HCT116 (cell line): ENCODE measurements at regions not wholly inside any gene's neighbourhood (a gene's known extent, or its start where the extent isn't known, plus 50 kb on each side); places are given as distances from the start of the nearest gene placed in this dataset.

Source experiments
- ATAC-seq: fragments of 200-7000 bp; cut with Tn5 transposase; 2 replicates; pipeline ENCODE4 v1.9.1; 2020; ENCODE audit warnings: mild to moderate bottlenecking, moderate library complexity
- BruUV-seq: library from RNA; stranded (reverse); fragments of 400-500 nt; replicated peaks from 2 replicates; lab custom pipeline; 2021; lab: Mats Ljungman, UMichigan
- CTCF ChIA-PET: fragments of 300-600 bp; sonication (Branson Sonifier 250); formaldehyde crosslinking; loops from one replicate; lab custom pipeline; 2021; ENCODE audit warnings: antibody characterized with exemption; lab: Charles Lee
- POLR2A ChIA-PET: fragments of 300-600, 350-600 bp; sonication (Branson Sonifier 250); formaldehyde crosslinking; loops from one replicate; lab custom pipeline; 2021; ENCODE audit warnings: antibody characterized with exemption; lab: Charles Lee
- RAD21 ChIA-PET, 2 experiments: fragments of 300-600 bp; sonication (Branson Sonifier 250); formaldehyde crosslinking; loops; one replicate each; lab custom pipeline; 2023; ENCODE audit warnings: low total read pairs in 2 of 2; ENCODE audit not compliant: uncharacterized antibody in 2 of 2, unreplicated experiment in 2 of 2, low non-redundant PET in 1 of 2; lab: Charles Lee
- DNase-seq: peaks from one replicate; pipeline ENCODE4 v3.0.0-alpha.2; 2010; ENCODE audit warnings: low read depth, low spot score
- H2AFZ ChIP-seq: fragments of 200-600 bp; shearing (Covaris generic), sonication (generic); 2 replicates; pipeline ENCODE4 v1.6.1; 2017; ENCODE audit warnings: low read depth, mixed run types, mixed read lengths, antibody characterized with exemption, low read length; ENCODE audit not compliant: poor library complexity, severe bottlenecking
- H3K27ac ChIP-seq: 2 replicates; pipeline ENCODE4 v1.5.1; 2012; ENCODE audit warnings: low read depth, low read length
- H3K27me3 ChIP-seq: fragments of 200-600 bp; sonication (generic); 2 replicates; pipeline ENCODE4 v1.6.1; 2016; ENCODE audit warnings: mixed run types, low read length, mixed read lengths; ENCODE audit not compliant: insufficient read depth
- H3K36me3 ChIP-seq, 2 experiments: fragments of 200-500 bp in 1 of 2; fragments of 200-600 bp in 1 of 2; sonication (Bioruptor generic) in 1 of 2; sonication (generic) in 1 of 2; 2 replicates each; pipeline versions ENCODE4 v1.5.1 to v1.6.1; 2014 to 2016; ENCODE audit warnings: low read length in 2 of 2, inconsistent platforms in 1 of 2, mixed read lengths in 1 of 2, mixed run types in 1 of 2; ENCODE audit not compliant: insufficient read depth in 2 of 2, control insufficient read depth in 1 of 2
- H3K4me1 ChIP-seq, 2 experiments: fragments of 200-600 bp in 1 of 2; sonication (generic) in 1 of 2; 2 replicates each; pipeline versions ENCODE4 v1.5.1 to v1.6.1; 2012 to 2017; ENCODE audit warnings: low read length in 2 of 2, inconsistent platforms in 1 of 2, mild to moderate bottlenecking in 1 of 2, mixed read lengths in 1 of 2, mixed run types in 1 of 2, moderate library complexity in 1 of 2; ENCODE audit not compliant: insufficient read depth in 2 of 2, control insufficient read depth in 1 of 2
- H3K4me2 ChIP-seq: fragments of 200-600 bp; sonication (generic); 2 replicates; pipeline ENCODE4 v1.6.1; 2017; ENCODE audit warnings: mixed run types, low read length, mixed read lengths
- H3K4me3 ChIP-seq, 2 experiments: fragments of 200-600 bp in 1 of 2; sonication (generic) in 1 of 2; replicated peaks in 1 of 2; 2 replicates each; pipeline ENCODE4 v1.5.1; 2011 to 2016; ENCODE audit warnings: low read length in 2 of 2, control low read depth in 1 of 2, low read depth in 1 of 2, mild to moderate bottlenecking in 1 of 2, mixed read lengths in 1 of 2, mixed run types in 1 of 2
- H3K79me2 ChIP-seq: fragments of 200-600 bp; sonication (generic); 2 replicates; pipeline ENCODE4 v1.6.1; 2017; ENCODE audit warnings: mild to moderate bottlenecking, mixed run types, low read length, moderate library complexity, mixed read lengths; ENCODE audit not compliant: insufficient read depth
- H3K9ac ChIP-seq: fragments of 200-600 bp; sonication (generic); 2 replicates; pipeline ENCODE4 v1.6.1; 2016; ENCODE audit warnings: low read length, mixed read lengths
- H3K9me2 ChIP-seq: fragments of 200-600 bp; sonication (generic), shearing (Covaris generic); 2 replicates; pipeline ENCODE4 v1.6.1; 2017; ENCODE audit warnings: mixed run types, mild to moderate bottlenecking, moderate library complexity; ENCODE audit not compliant: insufficient read depth
- H3K9me3 ChIP-seq, 2 experiments: fragments of 200-500 bp in 1 of 2; fragments of 200-600 bp in 1 of 2; sonication (Bioruptor generic) in 1 of 2; sonication (generic) in 1 of 2; 2 replicates each; pipeline ENCODE4 v1.6.1; 2014 to 2017; ENCODE audit warnings: low read length in 2 of 2, mixed read lengths in 2 of 2, inconsistent platforms in 1 of 2, low read depth in 1 of 2, mild to moderate bottlenecking in 1 of 2, mixed run types in 1 of 2, moderate library complexity in 1 of 2; ENCODE audit not compliant: control insufficient read depth in 1 of 2, insufficient read depth in 1 of 2
- H4K20me1 ChIP-seq: fragments of 200-600 bp; sonication (generic), shearing (Covaris generic); 2 replicates; pipeline ENCODE4 v1.6.1; 2017; ENCODE audit warnings: mixed run types, mild to moderate bottlenecking, moderate library complexity; ENCODE audit not compliant: insufficient read depth
- CEBPB ChIP-seq: IDR thresholded peaks from 2 replicates; pipeline ENCODE4 v1.6.1; 2012; ENCODE audit warnings: low read depth
- EZH2 ChIP-seq: fragments of 200-600 bp; sonication (generic); IDR thresholded peaks from 2 replicates; pipeline ENCODE4 v1.6.1; 2017; ENCODE audit warnings: antibody characterized with exemption, mixed run types
- FOSL1 ChIP-seq: IDR thresholded peaks from 2 replicates; pipeline ENCODE4 v1.6.1; 2012; ENCODE audit warnings: low read depth
- MAX ChIP-seq: IDR thresholded peaks from 2 replicates; pipeline ENCODE4 v1.6.1; 2012
- POLR2A ChIP-seq: IDR thresholded peaks from 2 replicates; pipeline ENCODE4 v1.7.0; 2011; ENCODE audit warnings: borderline replicate concordance; ENCODE audit not compliant: insufficient read depth, insufficient read length; ENCODE audit errors: extremely low read depth
- POLR2AphosphoS5 ChIP-seq: IDR thresholded peaks from 2 replicates; pipeline ENCODE4 v1.6.1; 2011; ENCODE audit warnings: mild to moderate bottlenecking, low read depth, low read length, moderate library complexity
- RAD21 ChIP-seq: IDR thresholded peaks from 2 replicates; pipeline ENCODE4 v1.6.1; 2012; ENCODE audit warnings: low read depth, mild to moderate bottlenecking
- REST ChIP-seq: IDR thresholded peaks from 2 replicates; pipeline ENCODE4 v1.6.1; 2012; ENCODE audit warnings: low read depth
- SIN3A ChIP-seq: IDR thresholded peaks from 2 replicates; pipeline ENCODE4 v1.6.1; 2012; ENCODE audit warnings: low read depth
- SP1 ChIP-seq: IDR thresholded peaks from 2 replicates; pipeline ENCODE4 v1.6.1; 2012; ENCODE audit warnings: low read depth
- SRF ChIP-seq: IDR thresholded peaks from 2 replicates; pipeline ENCODE4 v1.6.1; 2012; ENCODE audit warnings: low read depth
- TCF7L2 ChIP-seq: IDR thresholded peaks from 2 replicates; pipeline ENCODE4 v1.7.0; 2011; ENCODE audit warnings: borderline replicate concordance, inconsistent platforms; ENCODE audit not compliant: insufficient read depth, insufficient read length; ENCODE audit errors: extremely low read depth
- YY1 ChIP-seq: IDR thresholded peaks from 2 replicates; pipeline ENCODE4 v1.6.1; 2011; ENCODE audit warnings: low read length, low read depth, moderate library complexity, mild to moderate bottlenecking; ENCODE audit not compliant: insufficient replicate concordance; ENCODE audit errors: extremely low read depth
- ZBTB33 ChIP-seq: IDR thresholded peaks from 2 replicates; pipeline ENCODE4 v1.6.1; 2011; ENCODE audit warnings: mild to moderate bottlenecking, low read length, moderate library complexity; ENCODE audit not compliant: insufficient replicate concordance; ENCODE audit errors: extremely low read depth
- ZNF274 ChIP-seq: fragments of 200-500 bp; sonication (Bioruptor generic); IDR thresholded peaks from 2 replicates; pipeline ENCODE4 v1.6.1; 2014; ENCODE audit warnings: mild to moderate bottlenecking, low read depth, low read length, inconsistent platforms
- intact Hi-C: fragments of 100-400 bp; cut with micrococcal nuclease; formaldehyde crosslinking; loops from 2 replicates; pipeline ENCODE4 v1.10.0; 2022

DNA sequence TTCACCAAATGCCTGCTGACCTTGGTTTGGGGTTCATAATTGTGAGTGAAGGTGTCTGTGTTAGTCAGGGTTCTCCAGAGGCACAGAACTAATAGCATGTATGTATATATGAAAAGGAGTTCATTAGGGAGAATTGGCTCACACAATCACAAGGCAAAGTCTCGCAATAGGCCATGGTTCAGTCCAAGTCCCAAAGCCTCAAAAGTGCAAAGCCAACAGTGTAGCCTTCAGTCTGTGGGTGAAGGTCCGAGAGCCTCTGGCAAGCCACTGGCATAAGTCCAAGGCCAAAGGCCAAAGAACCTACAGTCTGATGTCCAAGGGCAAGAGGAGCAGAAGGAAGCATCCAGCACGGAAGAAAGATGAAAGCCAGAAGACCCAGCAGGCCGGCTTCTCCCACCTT is 257.6 kb upstream of the SHH start:
- ChIA-PET RAD21 (no interaction called here), POLR2A (no interaction called here)

More for the DNA sequence above, 257.6 kb upstream of the SHH start:
- CTCF ChIA-PET, result no interaction called here
- no peak overlapping the region for H3K4me2 ChIP-seq
- intact Hi-C loops, result no loop called here
- DNase-seq (no peak), ATAC-seq (no peak)
- H3K9me3 ChIP-seq, result no peaks in the 10 kb centered on the region
- H3K9me2 ChIP-seq, result no peaks in the 10 kb centered on the region
- H3K4me1 ChIP-seq, result peaks cover 10 to 12% of the 10 kb centered on the region in 2 experiments
- TF ChIP-seq FOSL1 (no peak), MAX (no peak), TCF7L2 (no peak), ZBTB33 (no peak), REST (no peak), EZH2 (no peak), YY1 (no peak), RAD21 (no peak), POLR2A (no peak), SP1 (no peak), POLR2AphosphoS5 (no peak), CEBPB (no peak), SIN3A (no peak), ZNF274 (no peak), SRF (no peak)
- H3K79me2 ChIP-seq, result no peaks in the 10 kb centered on the region
- no TSS peak for BruUV-seq
- H3K27ac ChIP-seq, result no peak overlapping the region
- H3K9ac ChIP-seq, result no peak overlapping the region
- no peak overlapping the region for H2AFZ ChIP-seq
- no peak overlapping the region for H3K4me3 ChIP-seq
- no peaks in the 10 kb centered on the region for H3K36me3 ChIP-seq
- no peaks in the 10 kb centered on the region for H3K27me3 ChIP-seq
- no peaks in the 10 kb centered on the region for H4K20me1 ChIP-seq
